ENCODE measurements at regions not wholly inside any gene's neighbourhood (a gene's known extent, or its start where the extent isn't known, plus 50 kb on each side); places are given as distances from the start of the nearest gene placed in this dataset.
A peak's percentile ranks its signal among the peaks of the same experiment; 100 is the strongest.
"Not testable (repeated sequence)": the region's sequence is repeated elsewhere in the genome, so short reads cannot be mapped to it uniquely, and the experiment has no call there.

DNA sequence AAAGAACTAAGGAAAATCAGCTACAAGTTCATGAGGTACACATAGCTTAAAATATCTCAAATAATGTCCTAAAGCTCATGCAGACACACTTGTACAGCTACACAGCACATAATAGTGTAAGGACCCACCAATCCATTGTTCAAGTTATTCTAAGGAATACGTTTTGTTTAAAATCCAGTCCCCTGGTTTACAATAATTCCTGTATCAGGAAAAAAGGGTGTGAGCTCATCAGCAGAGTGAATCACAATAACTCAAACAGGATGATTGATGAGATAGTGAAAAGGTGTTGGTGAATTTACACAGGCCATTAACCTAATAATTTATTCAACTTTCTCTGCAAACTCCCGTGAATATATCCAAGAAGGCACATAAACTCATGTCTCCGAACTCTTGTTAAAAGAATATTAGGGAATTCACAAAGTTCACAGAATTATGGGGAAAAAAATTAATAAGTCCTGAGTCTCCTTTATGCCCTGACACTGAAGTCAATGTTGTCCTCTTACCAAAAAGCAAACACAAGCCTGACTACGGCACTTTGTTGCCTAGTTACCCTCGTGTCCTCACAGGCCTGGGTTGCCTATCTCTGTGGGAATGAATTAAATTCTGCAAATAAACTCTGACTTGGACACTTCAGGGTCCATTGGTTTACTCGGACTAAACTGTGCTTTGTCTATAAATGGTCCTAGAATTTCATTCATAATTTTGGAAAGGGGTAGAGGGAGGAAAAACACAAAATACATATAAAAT is 142.8 kb upstream of the PDE4D start:
- DNase-seq: peak; percentile 37 to 56

DNA sequence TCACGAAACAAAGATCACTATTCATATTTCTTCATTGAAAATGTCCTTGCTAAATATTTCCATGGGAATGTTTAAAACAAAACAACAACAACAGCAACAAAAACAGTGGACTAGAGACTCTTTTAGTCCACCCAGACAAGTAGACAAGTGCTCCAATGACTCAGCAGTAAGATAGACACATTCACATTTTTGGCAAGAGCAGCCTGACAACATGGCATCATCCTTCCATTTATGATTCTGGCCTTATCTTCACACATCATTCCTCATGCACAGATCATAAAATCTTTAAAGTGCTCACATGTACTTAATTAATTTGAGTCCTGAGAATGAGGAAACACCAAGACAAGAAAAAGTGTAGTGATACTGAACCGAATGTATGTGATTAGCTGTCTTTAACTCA is 132.6 kb upstream of the PDE4D start:
- no peak for DNase-seq

DNA sequence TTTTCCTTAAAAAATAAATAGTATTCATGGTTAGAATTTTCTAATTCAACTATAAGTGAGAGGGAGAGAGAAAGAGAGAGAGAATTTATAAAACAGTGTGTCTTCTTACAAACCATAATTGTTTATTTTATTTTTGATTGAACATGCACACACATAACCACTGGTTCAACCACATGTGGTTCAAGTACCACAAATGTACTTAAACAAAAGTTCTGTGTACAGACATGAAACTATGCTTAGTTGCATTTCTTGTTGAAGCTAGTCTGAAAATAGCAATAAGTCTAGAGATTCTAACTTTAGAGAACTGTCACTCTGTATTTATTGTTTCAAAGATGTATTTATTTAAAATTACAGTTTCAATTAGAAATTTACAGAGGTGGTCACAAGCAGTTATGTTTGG is 130.6 kb upstream of the PDE4D start:
- DNase-seq: no peak

DNA sequence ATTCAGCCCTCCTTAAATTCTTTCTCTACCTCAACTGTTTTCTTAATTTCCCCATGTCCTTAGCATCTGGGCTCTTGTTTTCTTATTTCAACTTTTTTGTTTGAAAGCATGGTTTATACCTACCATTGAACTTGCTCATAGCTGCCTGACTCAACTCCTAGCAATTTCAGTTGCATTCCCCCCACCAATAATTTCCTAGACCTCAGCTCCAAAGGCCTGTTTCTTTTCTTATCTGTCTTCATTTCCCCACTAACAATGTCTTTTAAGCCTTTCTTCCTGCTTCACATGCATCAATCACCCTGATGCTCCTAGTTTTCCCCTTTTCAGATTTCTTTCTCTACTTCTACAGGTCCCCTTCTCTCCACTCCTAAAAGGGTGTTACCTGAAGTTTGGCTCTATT is 129.7 kb upstream of the PDE4D start:
- DNase-seq: no peak

DNA sequence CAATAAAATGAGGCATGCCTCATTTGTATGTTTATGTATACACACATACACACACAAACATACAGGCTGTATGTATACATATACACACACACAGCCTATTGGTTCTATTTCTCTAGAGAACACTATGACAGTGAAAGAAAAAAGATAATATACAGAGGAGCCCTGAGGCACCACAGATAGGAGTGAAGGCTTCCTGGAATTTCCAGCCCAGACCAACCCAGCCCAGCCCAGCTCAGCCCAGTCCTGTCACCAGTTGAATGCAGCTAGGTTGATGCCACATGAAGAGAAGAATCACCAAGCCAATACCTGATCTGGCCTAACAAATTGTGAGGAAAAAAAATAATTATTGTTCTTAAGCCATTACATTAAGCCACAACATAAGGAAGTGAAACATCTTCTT is 126.9 kb upstream of the PDE4D start:
- no peak for DNase-seq

DNA sequence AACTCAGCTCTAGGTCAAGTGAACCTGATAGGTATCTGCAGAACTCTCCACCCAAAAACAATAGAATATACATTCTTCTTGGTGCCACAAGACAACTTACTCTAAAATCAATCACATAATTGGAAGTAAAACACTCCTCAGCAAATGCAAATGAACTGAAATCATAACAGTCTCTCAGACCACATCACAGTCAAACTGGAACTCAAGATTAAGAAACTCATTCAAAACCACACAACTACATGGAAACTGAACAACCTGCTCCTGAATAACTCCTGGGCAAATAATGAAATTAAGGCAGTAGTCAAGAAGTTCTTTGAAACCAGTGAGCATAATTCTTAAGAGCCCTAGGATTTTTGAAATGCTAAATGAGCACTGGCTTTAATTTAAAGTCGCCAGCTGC is 125.4 kb upstream of the PDE4D start:
- not testable (repeated sequence) for DNase-seq

DNA sequence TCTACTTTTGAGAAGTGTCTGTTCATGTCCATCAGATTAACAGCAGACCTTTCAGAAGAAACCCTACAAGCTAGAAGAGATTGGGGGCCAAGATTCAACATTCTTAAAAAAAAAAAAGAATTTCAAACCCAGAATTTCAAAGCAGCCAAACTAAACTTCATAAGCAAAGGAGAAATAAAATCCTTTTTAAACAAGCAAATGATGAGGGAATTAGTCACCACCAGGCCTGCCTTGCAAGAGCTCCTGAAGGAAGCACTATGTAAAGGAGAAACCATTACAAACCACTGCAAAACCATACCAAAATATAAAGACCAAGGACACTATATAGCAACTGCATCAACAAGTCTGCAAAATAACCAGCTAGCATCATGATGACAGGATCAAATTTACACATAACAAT is 124.6 kb upstream of the PDE4D start:
- DNase-seq: no peak

DNA sequence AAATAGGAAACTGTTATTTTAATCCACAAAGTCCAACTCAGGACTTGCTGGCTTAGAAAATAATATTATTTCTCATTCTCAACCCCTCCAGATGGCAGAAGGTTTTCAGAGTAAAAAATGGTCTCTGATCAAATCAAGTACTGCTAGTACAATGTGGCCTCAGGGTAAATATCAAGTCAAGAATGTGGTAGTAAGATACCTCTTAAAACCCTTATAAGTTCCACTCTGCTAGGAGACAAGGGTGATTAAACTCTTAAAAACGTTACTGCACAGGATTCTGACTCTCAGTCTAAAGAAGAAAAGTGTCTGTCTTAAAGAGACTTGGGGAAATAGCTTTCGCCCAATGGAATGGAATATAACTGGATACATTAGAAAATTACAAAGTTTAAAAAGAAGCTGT is 120.8 kb upstream of the PDE4D start:
- no peak for DNase-seq

DNA sequence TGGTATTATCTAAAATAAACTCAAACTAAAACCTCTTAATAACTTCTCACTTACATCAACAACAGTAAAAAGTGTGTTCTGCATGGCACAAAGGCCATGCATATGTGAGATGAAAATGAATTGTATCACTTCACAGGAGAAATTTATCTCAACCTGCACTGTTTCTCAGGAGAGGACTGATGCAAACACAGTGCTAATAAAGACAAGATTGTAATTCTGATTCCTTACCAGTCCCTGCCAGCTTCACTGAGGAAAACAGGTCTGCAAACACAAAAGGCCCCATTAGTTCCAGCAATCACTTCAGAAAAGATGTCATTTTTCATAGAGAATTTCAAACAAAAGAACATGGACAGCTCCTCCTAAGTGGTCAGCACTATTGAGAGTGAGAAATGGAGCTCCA is 117.3 kb upstream of the PDE4D start:
- no peak for DNase-seq

DNA sequence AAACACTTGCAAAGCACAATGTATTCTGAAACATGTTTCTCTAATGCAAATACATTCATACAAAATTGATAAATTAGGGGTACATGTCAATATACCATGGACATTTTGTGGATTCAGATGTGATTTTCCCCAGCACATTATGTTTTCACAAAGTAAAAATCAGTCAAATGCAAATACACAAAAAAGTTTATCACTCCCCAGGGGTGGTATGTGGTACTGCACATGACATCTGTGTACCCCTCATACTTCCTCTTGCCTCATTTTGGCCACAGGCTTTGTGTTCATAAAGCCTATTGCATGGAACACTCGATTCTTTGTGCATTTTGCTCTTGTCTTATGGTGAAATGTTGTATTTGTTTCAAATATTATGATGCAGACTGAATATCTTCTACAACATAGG is 116.8 kb upstream of the PDE4D start:
- DNase-seq: no peak

DNA sequence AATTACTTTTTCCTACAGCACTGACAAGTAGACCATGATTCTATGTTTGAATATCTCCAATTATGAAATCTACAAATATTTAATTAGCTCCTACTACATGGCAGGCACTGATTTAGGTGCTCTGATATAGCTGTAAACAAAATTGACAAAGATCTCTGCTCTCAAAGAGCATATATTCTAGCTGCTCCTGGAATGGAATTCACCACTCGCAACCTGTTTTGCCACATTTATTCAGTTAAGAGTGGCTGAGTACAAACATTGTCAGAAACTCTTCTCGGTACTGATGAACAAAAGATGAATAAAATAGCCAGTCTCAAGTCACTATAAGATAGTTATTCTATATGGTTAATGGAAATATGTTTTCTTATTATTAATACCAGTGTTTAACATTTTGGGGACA is 114.2 kb upstream of the PDE4D start:
- DNase-seq: no peak

DNA sequence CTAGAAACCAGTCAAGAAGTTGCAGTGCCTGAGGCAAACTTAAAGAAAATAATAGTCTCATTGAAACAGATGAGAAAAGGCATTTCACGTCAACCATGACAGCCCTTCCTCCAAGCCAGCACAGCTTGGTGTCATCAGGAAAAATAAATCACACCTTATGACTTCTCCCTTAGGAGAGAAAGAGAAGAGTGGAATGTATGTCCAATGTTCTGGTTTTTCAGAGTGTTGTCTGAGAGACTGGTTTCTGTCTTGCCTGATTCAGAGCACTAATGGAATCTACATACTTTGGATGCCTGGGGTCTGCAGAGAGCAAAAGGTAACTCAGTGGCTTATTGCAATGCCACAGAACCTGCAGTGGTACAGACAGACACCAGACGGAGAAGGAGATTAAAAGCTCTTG is 105.5 kb upstream of the PDE4D start:
- DNase-seq: no peak

DNA sequence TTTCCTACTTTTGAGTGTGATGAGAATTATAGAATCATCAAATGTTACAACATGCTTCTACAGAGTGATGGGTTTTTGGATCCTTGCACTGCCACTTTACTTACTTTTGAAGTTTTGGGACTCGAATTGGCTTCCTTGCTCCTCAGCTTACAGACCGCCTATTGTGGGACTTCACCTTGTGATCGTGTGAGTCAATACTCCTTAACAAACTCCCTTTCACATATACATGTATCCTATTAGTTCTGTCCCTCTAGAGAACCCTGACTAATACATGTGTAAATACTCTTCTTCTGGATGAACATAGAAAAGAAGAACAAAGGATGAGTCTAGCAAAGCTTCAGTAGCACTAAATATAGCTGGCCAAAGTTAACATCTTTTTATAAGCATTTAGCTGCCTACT is 98.7 kb upstream of the PDE4D start:
- no peak for DNase-seq

DNA sequence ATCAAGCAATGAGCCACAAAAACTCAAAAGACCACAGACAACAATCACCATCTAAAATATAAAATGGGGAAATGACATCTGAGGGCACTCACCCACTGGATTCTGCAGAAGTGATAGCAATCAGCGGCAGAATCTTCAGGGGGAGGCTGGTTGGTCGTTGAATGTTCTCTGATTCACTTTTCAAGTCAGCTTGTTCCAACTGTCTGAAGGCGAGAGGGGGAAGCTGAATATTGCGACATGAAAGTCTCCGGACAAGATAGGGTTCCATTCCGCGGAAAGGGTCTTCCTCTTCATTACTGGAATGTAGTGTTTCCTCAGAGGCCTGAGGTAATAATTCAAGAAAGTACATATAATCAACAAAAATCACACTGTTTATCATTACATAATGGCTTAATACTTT is 94.9 kb upstream of the PDE4D start:
- DNase-seq: no peak

DNA sequence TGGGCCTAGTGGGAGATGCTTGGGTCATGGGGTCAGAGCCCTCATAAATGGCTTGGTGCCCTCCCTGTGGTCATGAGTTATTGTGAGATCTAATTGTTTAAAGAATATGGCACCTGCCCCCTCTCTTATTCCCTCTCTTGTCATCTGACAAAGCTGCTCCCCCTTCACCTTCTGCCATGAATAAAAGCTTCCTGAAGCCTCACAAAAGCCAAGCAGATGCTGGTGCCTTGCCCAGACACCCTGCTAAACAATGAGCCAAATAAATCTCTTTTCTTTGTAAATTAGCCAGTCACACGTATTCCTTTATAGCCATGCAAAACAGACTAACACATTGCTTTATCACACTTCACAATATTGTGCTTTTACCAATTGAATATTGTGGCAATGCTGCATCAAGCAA is 82.8 kb upstream of the PDE4D start:
- no peak for DNase-seq

DNA sequence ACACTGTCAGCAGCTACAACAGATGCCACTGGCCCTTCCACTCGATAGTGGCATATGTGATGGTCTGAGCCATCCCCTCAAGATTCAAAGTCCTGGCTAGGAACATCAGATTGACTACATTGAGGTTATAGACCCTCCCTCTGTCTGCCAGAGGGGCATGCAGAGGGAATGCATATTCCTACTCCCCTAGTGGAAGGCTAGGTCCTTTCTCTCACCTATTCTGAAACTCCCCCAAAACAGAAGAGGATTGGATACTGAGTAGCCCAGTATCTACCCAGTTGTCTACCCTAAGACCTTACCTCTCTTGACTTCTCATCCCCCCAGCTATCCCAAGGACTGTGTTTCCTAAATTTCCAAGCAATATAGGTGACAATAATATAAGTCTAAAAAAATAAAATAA is 78.5 kb upstream of the PDE4D start:
- DNase-seq: no peak

DNA sequence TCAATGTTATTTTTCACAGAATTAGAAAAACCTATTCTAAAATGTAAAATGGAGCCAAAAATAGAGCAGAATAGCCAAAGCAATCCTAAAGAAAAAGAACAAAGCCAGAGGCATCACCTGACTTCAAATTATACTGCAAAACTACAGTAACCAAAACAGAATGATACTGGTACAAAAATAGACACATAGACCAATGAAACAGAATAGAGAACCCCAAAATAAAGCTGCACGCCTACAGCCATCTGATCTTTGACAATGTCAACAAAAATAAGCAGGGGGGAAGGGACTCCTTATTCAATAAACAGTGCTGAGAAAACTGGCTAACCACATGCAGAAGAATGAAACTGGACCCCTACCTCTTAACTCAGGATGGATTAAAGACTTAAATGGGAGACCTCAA is 65.8 kb upstream of the PDE4D start:
- no peak for DNase-seq

DNA sequence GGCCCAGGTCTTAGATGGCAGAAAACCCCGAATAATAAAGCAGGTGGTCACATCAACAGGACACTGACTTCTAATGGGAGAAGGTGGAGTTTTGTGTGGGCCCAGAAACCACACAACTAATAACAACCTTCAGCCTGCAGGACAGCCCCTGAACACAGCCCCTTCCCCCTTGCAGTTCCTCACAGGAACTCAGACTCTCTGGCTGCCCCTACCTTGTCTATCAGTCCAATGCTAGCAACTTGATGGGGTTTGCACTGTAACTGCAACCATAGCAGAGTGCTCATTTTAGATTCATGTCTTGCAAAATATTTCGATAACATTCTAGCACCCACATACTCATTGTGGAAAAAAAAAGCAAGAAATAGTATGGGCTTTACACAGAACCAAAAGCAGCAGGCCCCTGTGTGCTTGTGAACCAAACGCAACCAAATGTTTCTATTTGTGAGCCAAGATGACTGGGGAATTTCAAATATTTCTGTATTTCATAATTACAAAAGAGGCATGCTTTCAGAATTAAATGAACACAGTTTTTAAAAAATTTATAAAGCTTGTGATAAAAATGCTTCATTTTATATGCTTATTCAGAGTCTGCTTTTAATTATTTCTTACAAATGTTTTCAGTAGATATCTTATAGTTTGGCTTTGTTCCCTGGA is 62.7 kb upstream of the PDE4D start:
- DNase-seq: no peak

DNA sequence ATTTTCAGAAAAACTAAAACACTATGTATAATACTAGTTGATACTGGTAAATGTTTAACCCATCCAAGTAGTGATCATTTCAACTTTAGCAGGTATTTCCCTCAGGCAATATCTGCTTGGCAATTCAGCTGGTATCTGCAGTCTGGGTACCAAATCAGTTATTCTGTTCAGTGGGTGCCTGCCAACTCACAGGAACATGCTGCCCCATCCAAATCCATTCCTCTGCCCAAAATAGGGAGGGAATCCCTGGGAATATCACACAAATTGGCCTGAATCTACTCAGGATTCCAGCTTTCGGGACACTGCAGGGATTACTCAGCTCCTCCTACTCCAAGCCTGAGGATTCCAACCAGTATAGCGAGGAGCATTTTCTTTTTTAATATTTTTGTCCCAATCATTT is 61.7 kb upstream of the PDE4D start:
- DNase-seq: no peak

DNA sequence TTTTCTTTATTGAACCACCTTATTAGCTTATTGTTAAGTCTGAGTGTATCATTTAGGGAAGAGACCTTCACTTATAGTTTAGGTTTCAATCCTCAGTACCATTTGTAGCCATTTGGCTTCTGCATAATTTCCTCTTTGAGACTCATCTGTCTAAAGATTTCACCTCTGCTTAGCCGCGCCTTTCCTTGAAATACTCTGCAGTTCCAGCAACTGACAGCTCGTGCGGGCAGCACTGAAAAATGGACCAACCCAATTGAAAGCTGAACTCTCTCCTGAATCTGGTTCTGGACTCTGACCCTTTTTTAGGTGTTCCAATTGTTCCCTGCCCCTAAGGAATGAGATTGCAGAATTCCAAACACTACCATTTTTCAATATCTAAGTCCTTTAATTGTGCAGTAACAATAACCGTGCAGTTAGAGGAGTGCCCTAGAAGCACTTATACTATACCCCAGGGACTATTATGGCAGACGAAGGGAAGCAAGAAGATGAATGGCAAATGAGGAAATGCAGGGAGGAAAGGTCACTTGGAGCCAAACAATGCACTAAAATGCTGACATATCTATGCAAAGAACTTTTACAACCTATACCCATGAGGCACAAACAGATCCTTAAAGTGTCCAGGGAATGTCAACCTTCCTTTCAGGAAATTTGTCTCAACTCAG is 50.1 kb upstream of the PDE4D start:
- DNase-seq: no peak
